Activated T-helper 1 cell treated with Interleukin-2 at 50 U/mL for 16 hours (primary cell): ENCODE measurements at regions not wholly inside any gene's neighbourhood (a gene's known extent, or its start where the extent isn't known, plus 50 kb on each side); places are given as distances from the start of the nearest gene placed in this dataset.

ENCODE experiments used
- DNase-seq: peaks from one replicate; pipeline ENCODE4 v3.0.0-alpha.2; 2020; ENCODE audit warnings: low read depth

DNA sequence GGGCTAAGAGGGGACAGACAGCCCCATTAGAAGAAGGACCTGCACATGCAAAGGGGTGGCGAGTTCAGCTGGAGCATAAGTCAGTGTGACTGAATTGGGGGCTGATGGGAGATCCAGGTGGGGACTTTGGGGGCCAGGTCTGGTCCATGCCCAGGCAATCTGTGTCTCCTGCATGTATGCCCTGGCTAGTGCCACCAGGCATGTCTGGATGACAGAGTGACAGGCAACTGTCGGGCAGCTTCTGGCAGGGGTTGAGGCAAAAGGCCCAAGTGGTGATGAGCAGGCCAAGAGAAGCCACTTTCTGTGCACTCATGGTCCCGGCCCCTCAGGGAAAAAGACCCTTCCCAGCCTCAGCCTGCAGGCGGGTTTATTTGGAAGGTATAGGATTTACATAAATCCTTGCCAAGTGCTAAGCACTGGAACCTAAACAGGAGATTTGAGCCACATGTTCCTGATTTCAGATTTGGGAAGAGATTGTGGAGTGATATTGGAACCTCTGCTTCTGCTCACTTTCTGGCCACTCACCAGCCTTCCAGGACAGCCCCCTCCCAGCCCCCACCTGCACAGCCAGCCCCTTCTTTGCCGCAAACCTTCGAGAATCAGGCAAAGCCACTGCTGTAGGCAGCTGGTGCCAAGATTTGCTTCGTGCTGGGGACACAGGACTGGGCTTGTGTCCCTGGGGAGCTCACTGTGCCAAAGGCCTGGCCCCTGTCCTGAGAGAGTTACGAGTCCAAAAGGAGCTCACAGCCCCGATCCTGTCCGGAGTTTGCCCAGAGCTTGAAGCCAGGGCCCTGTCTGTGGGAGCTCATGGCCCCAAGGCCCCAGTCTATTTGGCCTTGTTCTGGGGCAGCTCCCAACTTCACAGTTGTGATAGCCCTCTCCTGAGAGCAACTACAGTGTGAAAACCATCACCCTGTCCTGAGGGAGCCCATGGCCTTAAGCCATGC is 232.5 kb upstream of the RTL1 start:
- DNase-seq: no peak

GRCh38 chr14:101137234-101137633 is 233.7 kb upstream of the RTL1 start:
- DNase-seq: no peak

DNA sequence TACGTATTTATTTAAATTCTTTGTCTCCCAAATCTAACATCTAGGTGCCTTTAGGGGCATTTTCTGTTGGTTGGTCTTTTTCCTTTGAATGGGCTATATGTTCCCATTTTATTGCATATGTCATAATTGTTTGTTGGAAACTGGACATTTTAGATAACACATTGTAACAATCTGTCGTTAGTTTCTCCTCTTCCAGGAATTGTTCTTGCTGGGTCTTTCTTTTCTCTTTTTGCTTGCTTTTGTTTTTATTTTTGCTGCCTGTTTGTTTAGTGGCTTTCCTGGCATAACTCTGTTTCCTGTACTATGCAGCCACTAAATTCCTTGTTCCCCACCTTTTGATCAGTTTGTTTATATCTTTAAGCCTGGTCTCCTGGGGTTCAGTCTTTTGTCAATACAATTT is 244.3 kb upstream of the RTL1 start:
- no peak for DNase-seq

GRCh38 chr14:101150039-101150610 is 246.6 kb upstream of the RTL1 start:
- DNase-seq: no peak

DNA sequence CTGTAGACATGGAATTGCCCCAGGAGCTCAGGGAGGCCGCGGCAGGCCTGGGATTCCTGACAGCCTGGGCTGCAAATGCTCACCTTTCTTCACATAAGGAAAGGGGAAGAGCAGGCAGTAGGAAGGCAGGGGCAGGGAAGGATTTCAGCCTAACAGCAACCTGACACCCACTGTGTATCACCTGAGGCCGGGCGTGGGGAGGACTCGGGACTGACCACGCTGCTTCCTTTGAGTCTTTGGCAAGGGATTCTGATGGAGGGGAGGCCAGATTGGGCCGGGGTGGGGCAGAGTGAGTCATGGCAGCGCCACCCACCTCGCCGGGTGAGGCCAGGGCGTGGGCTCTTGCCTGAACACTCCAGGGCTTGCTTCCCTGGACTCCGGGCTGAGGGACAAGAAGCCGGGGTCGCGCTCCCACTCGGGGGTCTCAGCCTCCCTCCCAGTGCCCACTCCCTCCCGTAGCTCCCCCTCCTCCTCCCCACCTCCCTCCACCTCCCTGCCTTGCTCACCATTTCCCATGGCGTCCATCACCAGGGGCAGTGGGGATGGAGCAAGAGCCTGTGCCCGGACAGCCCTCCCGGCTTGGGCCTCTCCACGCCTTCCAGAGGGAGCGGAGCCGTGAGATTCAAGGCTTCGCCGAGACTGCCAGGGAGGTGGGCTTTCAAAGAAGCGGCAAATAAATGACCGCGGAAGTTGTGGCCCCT is 247.9 kb upstream of the RTL1 start:
- DNase-seq: no peak

DNA sequence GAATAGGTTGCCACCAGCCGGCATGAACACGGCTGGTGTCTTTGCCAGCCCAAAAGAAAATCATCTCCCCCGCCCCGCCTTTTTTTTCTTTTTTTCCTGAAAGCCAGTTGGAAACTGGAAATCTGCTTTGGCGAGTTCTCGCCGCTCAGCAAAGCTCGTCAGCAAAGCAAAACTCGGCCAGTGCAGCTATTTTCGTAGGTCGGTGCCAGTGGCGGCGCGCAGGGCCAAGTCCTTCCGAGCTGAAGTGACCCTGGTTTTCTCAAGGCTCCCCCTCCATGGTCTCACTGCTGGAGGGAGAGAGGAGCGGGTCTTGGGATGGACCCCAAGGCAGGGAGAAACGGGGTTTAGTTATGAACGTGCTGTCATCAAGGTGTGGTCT is 248.4 kb upstream of the RTL1 start:
- no peak for DNase-seq

- no peak for DNase-seq
Observed at GRCh38 chr14:101152855-101153254, 249.3 kb upstream of the RTL1 start.

DNA sequence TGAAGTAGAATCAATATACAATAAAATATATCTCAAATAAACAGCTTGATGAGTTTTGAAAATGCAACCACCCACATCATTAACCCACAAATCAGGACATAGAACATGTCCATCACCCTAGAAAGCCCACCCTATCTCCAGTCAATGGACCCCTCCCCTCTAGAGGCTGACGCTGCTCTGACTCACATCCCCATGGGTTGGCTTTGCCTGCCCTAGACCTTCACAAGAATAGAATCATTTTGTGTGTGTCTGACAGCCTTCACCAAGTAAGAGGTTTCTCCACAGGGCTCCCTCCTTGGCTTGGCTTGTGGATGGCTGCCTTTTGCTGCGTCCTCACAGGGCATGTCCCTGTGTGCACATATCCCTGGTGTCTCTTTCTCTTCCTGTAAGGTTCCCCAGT is 250.2 kb upstream of the RTL1 start:
- DNase-seq: no peak

DNA sequence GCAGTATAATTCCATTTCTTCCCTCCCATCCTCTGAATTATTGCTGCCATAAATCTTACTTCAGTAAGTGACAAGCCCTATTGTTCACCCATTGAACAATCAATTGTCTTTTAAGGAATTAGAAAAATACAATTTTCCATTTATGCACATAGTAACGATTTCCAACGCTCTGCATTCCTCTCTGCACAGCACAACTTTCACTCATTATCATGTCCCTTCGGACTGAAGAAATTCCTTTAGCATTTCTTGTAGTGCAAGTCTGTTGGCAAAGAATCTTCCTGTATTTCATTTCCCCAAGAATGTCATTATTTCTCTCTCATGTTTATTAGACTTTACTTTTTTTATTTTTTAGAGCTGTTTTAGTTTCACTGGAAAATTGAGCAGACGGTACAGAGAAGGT is 252.1 kb upstream of the RTL1 start:
- no peak for DNase-seq

- no peak for DNase-seq
Observed at GRCh38 chr14:101167428-101167827, 263.9 kb upstream of the RTL1 start.

- DNase-seq: no peak
Observed at GRCh38 chr14:101169267-101169666, 265.7 kb upstream of the RTL1 start.

DNA sequence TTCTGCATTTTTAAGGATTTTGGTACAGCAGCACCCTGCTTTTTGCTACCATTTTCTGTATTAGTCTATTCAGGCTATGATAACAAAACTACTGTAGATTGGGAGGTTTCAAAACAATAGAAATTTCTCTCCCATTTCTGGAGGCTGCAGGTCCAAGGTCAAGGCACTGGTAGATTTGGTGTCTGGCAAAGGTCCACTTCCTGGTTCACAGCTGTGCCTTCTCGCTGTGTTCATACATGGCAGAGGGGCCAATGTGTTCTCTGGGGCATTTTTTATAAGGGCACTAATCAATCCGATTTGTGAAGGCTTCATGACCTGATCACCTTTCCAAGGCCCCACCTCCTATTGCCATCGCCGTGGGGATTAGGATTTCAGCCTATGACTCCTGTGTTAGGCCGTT is 268.1 kb upstream of the RTL1 start:
- no peak for DNase-seq

GRCh38 chr14:101173698-101174521 is 270.4 kb upstream of the RTL1 start:
- DNase-seq: no peak

DNA sequence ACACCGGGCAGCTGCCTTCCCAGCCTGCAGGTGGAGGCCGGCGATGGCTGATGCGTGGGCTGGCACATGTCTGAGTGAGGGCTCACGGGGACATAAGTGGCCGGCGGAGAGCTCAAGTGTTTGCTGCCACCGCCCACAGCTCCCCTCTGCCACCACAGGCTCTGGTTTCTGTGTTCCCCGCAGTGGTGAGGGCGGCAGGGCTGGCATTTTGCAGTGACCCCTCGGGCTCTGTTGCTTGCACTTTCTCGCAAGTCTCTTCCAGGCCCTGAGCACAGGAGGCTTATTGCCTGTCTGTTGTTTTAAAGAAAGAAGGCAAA is 271.0 kb upstream of the RTL1 start:
- no peak for DNase-seq

- DNase-seq: no peak
Observed at GRCh38 chr14:101174980-101175606, 271.6 kb upstream of the RTL1 start.

DNA sequence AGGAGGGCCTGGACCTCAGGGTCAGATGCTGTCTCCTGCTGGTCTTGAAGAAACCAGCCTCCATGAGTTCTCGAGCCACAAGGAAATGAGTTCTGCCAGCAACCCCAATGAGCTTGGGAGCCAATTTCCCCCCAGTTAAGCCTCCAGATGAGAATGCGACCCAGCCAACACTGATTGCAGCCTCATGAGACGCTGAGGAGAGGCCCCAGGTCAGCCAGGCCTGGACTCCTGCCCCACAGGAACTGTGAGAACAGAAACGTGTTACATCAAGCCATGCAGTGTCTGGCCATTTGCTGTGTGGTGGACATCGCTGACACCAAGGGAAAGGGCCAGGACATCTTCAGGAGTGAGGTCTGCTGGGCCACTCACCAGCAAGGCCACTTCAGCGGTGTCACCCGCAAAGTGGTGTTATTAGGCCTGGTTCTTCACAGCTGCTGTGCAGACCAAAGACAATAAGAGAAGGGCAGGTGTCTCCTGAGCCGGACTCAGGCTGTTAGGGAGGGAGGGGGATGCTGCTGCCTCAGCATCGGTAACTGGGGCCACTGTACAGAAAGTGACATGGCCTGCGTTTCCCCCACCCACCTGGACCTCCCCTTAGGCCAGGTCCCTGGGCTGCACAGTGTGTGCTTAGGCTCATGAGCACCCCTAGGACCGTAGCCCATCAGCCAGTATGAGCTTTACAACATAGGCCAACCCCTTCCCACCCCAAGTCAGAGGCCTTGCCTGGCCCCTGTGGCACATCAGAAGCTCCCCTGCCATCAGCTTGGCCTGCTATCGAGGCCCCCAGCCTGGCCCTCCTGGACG is 272.4 kb upstream of the RTL1 start:
- no peak for DNase-seq

- no peak for DNase-seq
Observed at GRCh38 chr14:101176535-101177205, 273.1 kb upstream of the RTL1 start.

DNA sequence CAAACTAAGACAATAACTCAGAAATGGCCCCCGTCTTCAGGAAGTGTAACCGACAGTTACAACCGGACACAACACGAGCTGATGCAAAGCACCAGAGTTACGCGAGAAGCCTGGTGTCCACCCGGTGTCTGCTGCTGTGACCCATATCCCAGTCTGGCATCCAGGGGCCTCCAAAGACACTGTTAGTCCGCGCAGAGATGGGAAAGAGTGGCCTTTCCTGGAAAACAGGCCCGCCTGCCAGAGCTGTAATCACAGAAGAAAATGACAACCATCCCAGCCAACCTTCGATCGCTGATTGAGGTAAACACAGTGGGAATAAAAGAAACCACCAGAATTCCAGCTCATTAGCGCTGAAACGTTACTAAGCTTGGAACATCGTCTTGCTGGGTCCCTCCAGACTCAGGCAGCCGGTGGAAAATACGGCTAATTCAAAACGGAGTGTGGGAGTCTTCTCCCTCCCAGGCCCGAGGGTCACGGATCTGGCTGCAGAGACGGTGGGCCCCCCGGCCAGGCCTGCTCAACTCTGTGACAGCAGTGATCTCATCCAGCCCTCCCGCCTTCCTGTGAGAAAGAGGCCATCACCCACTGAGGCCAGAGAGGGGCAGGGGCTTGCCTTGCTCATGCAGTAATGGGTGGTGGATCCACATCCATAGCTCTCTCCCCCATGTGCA is 273.9 kb upstream of the RTL1 start:
- no peak for DNase-seq

DNA sequence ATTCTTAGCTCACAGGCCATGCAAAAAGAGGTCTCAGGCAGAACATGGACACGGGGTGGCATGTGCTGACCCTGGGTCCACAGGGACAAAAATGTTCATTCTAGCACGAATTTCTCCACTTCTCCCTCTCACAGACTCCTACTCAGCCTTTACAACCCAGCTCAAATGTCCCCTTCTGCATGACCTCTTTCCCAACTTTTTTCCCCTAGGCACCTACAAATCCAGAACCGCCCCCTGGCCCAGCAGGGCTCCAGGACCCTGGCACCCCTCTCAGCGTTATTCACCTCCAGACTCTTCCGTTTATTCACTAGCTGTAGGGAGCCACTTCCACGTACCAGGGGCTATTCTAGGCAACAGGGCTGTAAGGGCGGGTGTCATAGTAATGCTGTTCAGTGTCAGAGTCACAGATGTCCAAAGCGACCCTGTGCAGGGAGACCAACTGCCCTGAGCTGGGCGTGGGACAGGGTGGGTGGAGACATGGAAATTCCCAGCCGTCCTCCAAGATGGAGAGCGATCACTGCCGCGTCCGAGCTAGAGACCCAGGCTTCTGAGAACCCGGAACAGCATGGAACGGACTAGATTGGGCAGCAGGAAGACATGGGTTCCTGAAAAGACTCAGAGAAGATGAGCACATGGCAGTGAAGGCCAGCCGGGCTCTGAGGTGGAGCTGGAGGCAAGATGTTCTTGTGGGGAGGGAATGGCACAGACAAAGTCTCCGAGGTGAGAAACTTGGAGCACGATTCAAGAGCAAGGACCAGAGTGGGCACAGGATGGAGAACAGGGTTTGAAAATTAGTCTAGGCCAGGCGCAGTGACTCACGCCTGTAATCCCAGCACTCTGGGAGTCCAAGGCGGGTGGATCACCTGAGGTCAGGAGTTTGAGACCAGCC is 274.9 kb upstream of the RTL1 start:
- no peak for DNase-seq
